Endothelial cell of umbilical vein (primary cell): ENCODE measurements at regions not wholly inside any gene's neighbourhood (a gene's known extent, or its start where the extent isn't known, plus 50 kb on each side); places are given as distances from the start of the nearest gene placed in this dataset.

Experiments used
- BruUV-seq: library from RNA; stranded (reverse); fragments of 400-500 nt; replicated peaks from 2 replicates; lab custom pipeline; 2021; lab: Mats Ljungman, UMichigan
- CTCF ChIA-PET: fragments of 300-600, 350-600 bp; sonication (Branson Sonifier 250); formaldehyde crosslinking; loops from one replicate; lab custom pipeline; 2021; ENCODE audit warnings: antibody characterized with exemption, inconsistent platforms; lab: Charles Lee
- POLR2A ChIA-PET: fragments of 300-600, 350-600 bp; sonication (Branson Sonifier 250); formaldehyde crosslinking; loops from one replicate; lab custom pipeline; 2021; ENCODE audit warnings: antibody characterized with exemption, inconsistent platforms; lab: Charles Lee
- DNase-seq: peaks from one replicate; pipeline ENCODE4 v3.0.0-alpha.2; 2011; ENCODE audit warnings: low read depth, low spot score
- FAIRE-seq: peaks from 2 replicates; lab custom pipeline; 2011; peaks lifted over from hg19 to GRCh38; lab: Jason Lieb, UNC
- H2AFZ ChIP-seq: 2 replicates; pipeline ENCODE4 v1.6.0; 2012; ENCODE audit warnings: low read depth, low read length, control low read depth, inconsistent platforms
- H3K27ac ChIP-seq: 2 replicates; pipeline ENCODE4 v1.5.1; 2011; ENCODE audit warnings: low read depth, mild to moderate bottlenecking, control low read depth, low read length, moderate library complexity; ENCODE audit not compliant: insufficient read depth
- H3K27me3 ChIP-seq, 2 experiments: 2 replicates each; pipeline versions ENCODE4 v1.6.0 to v1.6.1; 2011; ENCODE audit warnings: low read length in 2 of 2, mixed read lengths in 1 of 2; ENCODE audit not compliant: control insufficient read depth in 2 of 2, insufficient read depth in 2 of 2
- H3K36me3 ChIP-seq, 2 experiments: 2 replicates in 1 of 2; 3 replicates in 1 of 2; pipeline ENCODE4 v1.5.1; 2011; ENCODE audit warnings: low read length in 2 of 2, mild to moderate bottlenecking in 1 of 2, moderate library complexity in 1 of 2; ENCODE audit not compliant: control insufficient read depth in 2 of 2, insufficient read depth in 2 of 2; ENCODE audit errors: extremely low read depth in 1 of 2
- H3K4me1 ChIP-seq: 3 replicates; pipeline ENCODE4 v1.5.1; 2011; ENCODE audit warnings: mild to moderate bottlenecking, low read length; ENCODE audit not compliant: control insufficient read depth, insufficient read depth; ENCODE audit errors: extremely low read depth
- H3K4me2 ChIP-seq: 2 replicates; pipeline ENCODE4 v1.6.1; 2011; ENCODE audit warnings: low read length, control low read depth, mixed read lengths; ENCODE audit not compliant: insufficient read depth
- H3K4me3 ChIP-seq, 3 experiments: fragments of 200-600 bp in 1 of 3; sonication (generic), shearing (Covaris generic) in 1 of 3; replicated peaks in 1 of 3; 2 replicates each; pipeline ENCODE4 v1.5.1; 2011 to 2016; ENCODE audit warnings: control low read depth in 3 of 3, low read length in 3 of 3, mild to moderate bottlenecking in 2 of 3, inconsistent platforms in 1 of 3, low read depth in 1 of 3, moderate library complexity in 1 of 3; ENCODE audit not compliant: insufficient read depth in 1 of 3
- H3K79me2 ChIP-seq: 2 replicates; pipeline ENCODE4 v1.6.0; 2012; ENCODE audit warnings: low read length, inconsistent platforms; ENCODE audit not compliant: control insufficient read depth, insufficient read depth
- H3K9ac ChIP-seq: replicated peaks from 2 replicates; pipeline ENCODE3; 2011; ENCODE audit warnings: low read length, control low read depth; ENCODE audit not compliant: insufficient read depth; ENCODE audit errors: extremely low read depth
- H3K9me1 ChIP-seq: replicated peaks from 3 replicates; pipeline ENCODE4 v1.6.0; 2011; ENCODE audit warnings: mild to moderate bottlenecking, low read length; ENCODE audit not compliant: control insufficient read depth, insufficient read depth; ENCODE audit errors: extremely low read depth
- H3K9me3 ChIP-seq: replicated peaks from 2 replicates; pipeline ENCODE4 v1.5.1; 2012; ENCODE audit warnings: low read length, inconsistent platforms; ENCODE audit not compliant: control insufficient read depth, insufficient read depth
- H4K20me1 ChIP-seq: replicated peaks from 2 replicates; pipeline ENCODE3; 2011; ENCODE audit warnings: mild to moderate bottlenecking, low read length; ENCODE audit not compliant: control insufficient read depth, insufficient read depth; ENCODE audit errors: extremely low read depth
- CTCF ChIP-seq, 2 donors: IDR thresholded peaks; 1 replicate in 1 of 2; 2 replicates in 1 of 2; pipeline ENCODE4 v1.5.1; 2011; ENCODE audit warnings: low read length in 2 of 2, mild to moderate bottlenecking in 2 of 2, moderate library complexity in 2 of 2, control low read depth in 1 of 2, inconsistent platforms in 1 of 2, low read depth in 1 of 2; ENCODE audit not compliant: insufficient read depth in 1 of 2; ENCODE audit errors: extremely low read depth in 1 of 2
- EZH2 ChIP-seq: IDR thresholded peaks from 2 replicates; pipeline ENCODE4 v1.6.1; 2012; ENCODE audit warnings: borderline replicate concordance, low read depth, mild to moderate bottlenecking, moderate library complexity, low read length, inconsistent platforms; ENCODE audit not compliant: severe bottlenecking
- FOS ChIP-seq: IDR thresholded peaks from 2 replicates; pipeline ENCODE4 v1.6.1; 2011; ENCODE audit warnings: mild to moderate bottlenecking, low read length, moderate library complexity, borderline replicate concordance; ENCODE audit not compliant: insufficient read depth
- GATA2 ChIP-seq: IDR thresholded peaks from 2 replicates; pipeline ENCODE4 v1.7.0; 2011; ENCODE audit warnings: low read depth, mild to moderate bottlenecking, moderate library complexity, mixed read lengths, low read length; ENCODE audit not compliant: insufficient read length, insufficient read depth
- JUN ChIP-seq: IDR thresholded peaks from 2 replicates; pipeline ENCODE4 v1.6.1; 2011; ENCODE audit warnings: borderline replicate concordance, low read depth; ENCODE audit not compliant: insufficient read length, insufficient read depth
- MAX ChIP-seq: IDR thresholded peaks from 2 replicates; pipeline ENCODE4 v1.6.1; 2011; ENCODE audit not compliant: insufficient read depth, insufficient read length
- MYC ChIP-seq: IDR thresholded peaks from one replicate; pipeline ENCODE4 v1.6.1; 2011; ENCODE audit warnings: mild to moderate bottlenecking, low read depth, low read length
- POLR2A ChIP-seq: IDR thresholded peaks from 2 replicates; pipeline ENCODE4 v1.6.1; 2012; ENCODE audit warnings: low read depth, mild to moderate bottlenecking, control low read depth, low read length
- POLR2AphosphoS5 ChIP-seq: IDR thresholded peaks from 2 replicates; pipeline ENCODE4 v1.6.1; 2012; ENCODE audit warnings: low read depth, mild to moderate bottlenecking, control low read depth, low read length, moderate library complexity; ENCODE audit not compliant: insufficient read depth
- dilution Hi-C: fragments of 300-500 bp; cut with MboI; formaldehyde crosslinking; loops from one replicate; pipeline ENCODE4 v1.15.0; 2019; ENCODE audit warnings: low sequenced_read_pairs; ENCODE audit not compliant: extremely low pct_ligation_motif_present
- intact Hi-C: fragments of 100-400 bp; cut with micrococcal nuclease; formaldehyde crosslinking; loops from one replicate; pipeline ENCODE4 v1.10.0; 2022

- Histone ChIP-seq H3K27ac (no peak overlapping the region), H4K20me1 (no peaks in the 10 kb centered on the region), H2AFZ (no peak overlapping the region), H3K27me3 (no peaks in the 10 kb centered on the region), H3K4me2 (no peak overlapping the region), H3K36me3 (no peaks in the 10 kb centered on the region), H3K4me3 (no peak overlapping the region), H3K9ac (no peak overlapping the region), H3K79me2 (no peaks in the 10 kb centered on the region), H3K9me3 (no peaks in the 10 kb centered on the region), H3K4me1 (no peaks in the 10 kb centered on the region), H3K9me1 (no peaks in the 10 kb centered on the region)
- intact Hi-C loops (no loop called here), dilution Hi-C loops (no loop called here)
- BruUV-seq = no TSS peak
- TF ChIP-seq JUN (no peak), POLR2A (no peak), EZH2 (no peak), MYC (no peak), MAX (no peak), CTCF (IDR thresholded peaks at IDR 0.05; ENCODE audit: extremely low read depth in 1 of 2, insufficient read depth in 1 of 2, low read depth in 1 of 2, low read length in 2 of 2) (no peak), POLR2AphosphoS5 (no peak), GATA2 (no peak), FOS (no peak)
- DNase-seq (no peak), FAIRE-seq (no peak)
- ChIA-PET POLR2A (no interaction called here), CTCF (interaction anchor here (1.2 kb wide), 1 partner anchor 9 kb away, joined by 4 read pairs; no protein-coding TSS in a partner anchor)
These were observed 73.5 kb upstream of the TNIK start for GRCh38 chr3:171533702-171534101.
